Stimulated activated CD8-positive, alpha-beta memory T cell treated with anti-CD3 and anti-CD28 coated beads, Interleukin-7, amount 100 ng/mL, for 48 hours (primary cell): ENCODE measurements at regions not wholly inside any gene's neighbourhood (a gene's known extent, or its start where the extent isn't known, plus 50 kb on each side); places are given as distances from the start of the nearest gene placed in this dataset.
"Not testable (repeated sequence)": the region's sequence is repeated elsewhere in the genome, so short reads cannot be mapped to it uniquely, and the experiment has no call there.

Experiments used
- DNase-seq, 2 donors: peaks; one replicate each; pipeline ENCODE4 v3.0.0-alpha.2; 2020; ENCODE audit warnings: low read depth in 1 of 2; ENCODE audit errors: extremely low read depth in 1 of 2

DNA sequence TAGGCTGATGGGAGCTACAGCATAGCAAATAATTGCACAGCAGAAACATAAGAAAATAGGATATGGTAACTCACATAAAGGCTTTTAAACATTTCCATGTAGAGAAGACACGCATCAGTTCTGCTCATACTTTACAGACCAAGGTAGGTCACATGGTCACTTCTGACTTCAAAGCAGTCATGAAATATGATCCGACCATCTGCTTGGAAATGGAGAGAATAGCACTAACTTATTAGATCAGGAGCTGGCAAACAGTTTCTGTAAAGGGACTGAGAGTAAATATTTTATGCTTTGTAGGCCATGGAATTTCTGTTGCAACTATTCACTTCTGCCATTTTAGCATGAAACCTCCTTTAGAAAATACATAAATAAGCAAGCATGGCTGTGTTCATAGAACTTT lies 936.6 kb upstream of the FANCL start:
- no peak for DNase-seq

DNA sequence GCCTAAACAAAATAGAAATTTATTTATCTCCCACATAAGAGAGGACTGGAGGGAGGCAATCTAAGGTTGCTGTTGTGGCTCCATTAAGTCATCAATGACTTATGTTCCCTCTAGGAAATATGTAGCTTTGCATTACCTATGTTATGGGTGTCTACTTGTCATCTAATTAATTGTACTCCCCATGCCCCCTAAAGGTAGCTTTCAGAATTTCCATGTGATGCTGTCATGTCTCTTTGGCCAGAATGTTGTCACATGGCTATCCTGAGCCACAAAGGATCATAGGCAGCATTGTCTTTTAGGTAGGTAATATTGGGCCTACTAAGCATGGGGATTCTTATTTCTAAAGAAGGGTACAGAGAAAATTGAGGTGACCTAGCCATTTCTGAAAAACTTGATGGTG lies 935.6 kb upstream of the FANCL start:
- DNase-seq: no peak

GRCh38 chr2:59174536-59175243 lies 933.6 kb upstream of the FANCL start:
- DNase-seq: no peak

GRCh38 chr2:59173325-59173724 lies 932.2 kb upstream of the FANCL start:
- DNase-seq: no peak

DNA sequence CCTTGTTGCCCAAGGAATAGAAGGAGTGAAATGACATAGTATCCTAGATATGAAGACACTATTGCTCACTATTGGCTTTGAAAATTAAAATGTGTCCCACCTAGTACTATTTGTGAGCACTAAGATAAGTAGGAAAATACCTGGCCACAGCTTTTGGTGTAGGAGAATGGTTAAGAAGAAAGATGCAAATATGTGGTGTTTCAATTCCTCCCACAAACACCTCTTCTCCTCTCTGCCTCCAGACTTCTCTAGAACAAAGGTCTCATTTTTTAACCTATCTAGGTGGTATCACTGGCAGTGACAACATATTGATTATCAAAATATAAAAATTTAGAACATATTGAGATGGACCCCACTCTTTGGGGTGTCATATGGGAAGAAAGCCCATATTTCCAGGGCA lies 929.9 kb upstream of the FANCL start:
- no peak for DNase-seq

DNA sequence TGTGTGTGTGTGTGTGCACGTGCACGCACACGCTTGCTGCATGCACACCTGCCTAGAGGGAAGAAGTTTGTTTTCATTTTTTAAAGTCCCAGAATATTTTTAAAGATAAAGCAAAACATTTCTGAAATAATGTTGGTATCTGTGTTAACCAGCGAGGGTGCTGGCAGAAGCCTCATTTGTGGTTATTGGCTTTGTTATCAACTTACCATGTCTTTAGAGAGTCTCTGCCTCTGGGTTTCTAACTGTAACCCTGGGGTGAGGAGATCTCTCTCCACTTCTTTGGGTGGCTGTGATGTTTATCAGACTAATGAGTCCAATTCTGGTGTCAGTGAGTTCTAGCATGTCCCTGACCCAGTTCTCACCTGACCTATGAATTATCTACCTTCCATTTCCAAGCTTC lies 927.6 kb upstream of the FANCL start:
- no peak for DNase-seq

DNA sequence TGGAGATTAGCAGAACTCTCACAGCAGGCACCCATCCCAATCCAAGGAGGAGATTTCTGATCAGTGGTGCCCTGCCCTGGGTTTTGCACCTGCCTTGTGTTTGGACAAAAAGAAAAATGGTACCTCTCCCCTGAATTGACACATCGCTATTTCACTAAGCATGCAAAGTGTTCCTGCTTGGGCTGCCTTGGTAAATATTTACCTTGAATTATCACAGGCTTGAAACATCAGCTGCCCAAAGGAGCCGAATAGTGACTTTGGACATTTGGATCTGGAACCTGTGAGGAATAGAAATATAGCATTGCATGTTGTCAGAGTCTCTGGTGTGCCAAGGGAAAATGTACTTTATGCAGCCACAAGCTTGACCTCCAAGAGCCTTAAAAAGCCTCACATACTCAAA lies 926.4 kb upstream of the FANCL start:
- DNase-seq: no peak

- not testable (repeated sequence) for DNase-seq
Measured at GRCh38 chr2:59157908-59158307, 916.8 kb upstream of the FANCL start.

DNA sequence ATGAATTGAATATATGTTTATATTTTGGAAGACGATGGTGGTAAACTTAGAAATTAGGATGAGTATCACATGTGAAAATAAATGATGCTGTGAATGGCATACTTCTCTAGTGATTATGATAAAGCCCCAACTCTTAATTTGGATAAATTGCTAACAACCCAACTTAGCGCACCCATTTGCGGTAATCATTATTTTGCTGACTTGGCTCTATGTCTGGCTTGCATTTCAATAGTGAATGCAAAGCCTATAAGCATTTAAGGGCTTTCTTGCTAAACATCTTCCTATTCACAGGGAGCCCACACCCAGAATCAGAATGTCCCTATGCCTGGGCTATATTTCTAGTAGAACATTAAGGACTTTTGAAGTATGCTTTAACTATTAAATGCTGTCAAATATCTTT lies 910.7 kb upstream of the FANCL start:
- DNase-seq: no peak

- no peak for DNase-seq
Measured at GRCh38 chr2:59150217-59150849, 909.2 kb upstream of the FANCL start.

DNA sequence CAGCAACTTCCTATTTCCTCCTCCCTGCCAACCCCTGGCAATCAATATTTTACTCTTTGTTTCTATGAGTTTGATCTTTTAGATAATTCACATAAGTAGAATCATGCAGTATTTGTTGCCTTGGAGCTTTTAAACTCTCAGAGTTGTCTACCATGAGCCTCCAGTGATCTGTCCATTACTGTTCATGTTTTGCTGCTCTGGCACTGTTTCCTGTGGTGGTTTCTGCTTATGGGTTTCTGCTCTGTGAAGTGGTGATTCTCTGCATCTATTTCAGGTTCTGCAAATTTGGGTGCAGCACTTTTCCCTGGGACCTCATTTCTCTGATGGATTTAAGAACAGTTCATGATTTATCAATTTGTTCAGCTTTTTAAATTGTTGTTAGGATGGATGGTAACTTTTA lies 908.1 kb upstream of the FANCL start:
- no peak for DNase-seq

DNA sequence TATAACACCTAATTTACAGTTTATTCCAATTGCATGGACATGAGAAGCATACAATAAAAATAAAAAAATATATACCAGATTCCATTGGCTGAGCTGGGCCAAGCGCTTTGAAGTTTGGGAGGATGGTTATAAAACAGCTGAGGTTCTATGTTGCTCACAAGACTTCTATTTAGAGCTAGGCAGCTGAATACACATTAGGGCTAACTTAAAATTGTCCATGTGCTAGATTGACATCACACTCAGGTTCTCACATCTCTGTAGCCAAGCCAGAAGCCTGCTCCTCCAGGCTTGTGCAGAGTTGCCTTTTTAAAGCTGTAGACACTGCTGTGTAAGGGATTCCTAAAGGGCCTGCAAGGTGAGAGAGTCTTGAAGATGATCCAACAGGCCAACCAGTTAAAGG lies 871.1 kb upstream of the FANCL start:
- no peak for DNase-seq

- no peak for DNase-seq
Measured at GRCh38 chr2:59096973-59097372, 855.8 kb upstream of the FANCL start.

GRCh38 chr2:59093571-59093970 lies 852.4 kb upstream of the FANCL start:
- DNase-seq: no peak

DNA sequence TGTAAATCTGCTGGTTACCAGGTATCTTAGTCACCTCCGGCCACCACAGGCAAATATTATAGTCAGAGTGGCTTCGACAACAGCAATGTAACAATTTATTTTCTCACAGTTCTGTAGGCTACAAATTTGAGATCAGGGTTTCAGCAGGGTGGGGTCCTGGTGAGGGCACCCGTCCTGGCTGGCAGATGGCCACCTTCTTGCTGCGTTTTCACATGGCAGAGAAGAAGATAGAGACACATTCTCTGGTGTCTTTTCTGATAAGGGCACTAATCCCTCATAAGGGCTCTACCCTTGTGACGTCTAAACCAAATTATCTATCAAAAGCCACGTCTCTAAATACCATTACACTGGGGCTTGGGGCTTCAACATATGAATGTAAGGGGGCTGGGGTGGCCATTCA lies 843.2 kb upstream of the FANCL start:
- no peak for DNase-seq

DNA sequence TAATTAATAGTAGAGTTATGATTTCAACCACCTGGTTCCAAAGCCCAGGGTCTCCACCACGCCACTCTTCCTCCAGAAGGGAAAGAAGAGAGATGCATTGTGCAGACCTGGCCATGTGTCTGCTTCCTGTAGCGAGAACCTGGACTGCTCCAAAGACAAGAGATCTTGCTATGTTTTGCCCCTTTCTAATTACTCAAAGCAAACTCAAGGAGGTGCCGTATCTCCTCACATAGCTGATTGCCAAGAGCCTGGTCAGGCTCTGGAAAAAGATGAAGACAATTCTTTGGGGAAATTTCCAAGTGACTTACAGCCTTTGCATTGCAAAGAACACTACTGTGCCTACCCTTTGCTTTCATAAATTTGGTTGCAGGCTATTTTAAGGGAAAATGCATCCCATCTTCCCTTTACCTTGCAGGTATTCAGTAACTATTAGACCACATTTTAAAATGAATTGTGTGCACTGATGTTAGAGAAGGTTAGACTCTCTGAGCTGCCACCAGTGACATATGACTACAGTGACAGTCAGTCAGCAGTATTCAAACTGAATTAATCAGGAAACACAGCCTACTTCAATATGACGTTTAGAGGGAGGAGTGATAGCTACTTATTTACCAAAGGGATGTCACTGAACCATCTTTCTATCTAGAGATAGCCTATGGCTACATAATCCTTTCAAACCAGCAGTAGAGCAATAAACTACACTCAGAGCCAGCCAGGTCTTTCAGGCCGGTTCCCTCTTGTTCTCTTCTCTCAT lies 842.1 kb upstream of the FANCL start:
- DNase-seq: no peak

DNA sequence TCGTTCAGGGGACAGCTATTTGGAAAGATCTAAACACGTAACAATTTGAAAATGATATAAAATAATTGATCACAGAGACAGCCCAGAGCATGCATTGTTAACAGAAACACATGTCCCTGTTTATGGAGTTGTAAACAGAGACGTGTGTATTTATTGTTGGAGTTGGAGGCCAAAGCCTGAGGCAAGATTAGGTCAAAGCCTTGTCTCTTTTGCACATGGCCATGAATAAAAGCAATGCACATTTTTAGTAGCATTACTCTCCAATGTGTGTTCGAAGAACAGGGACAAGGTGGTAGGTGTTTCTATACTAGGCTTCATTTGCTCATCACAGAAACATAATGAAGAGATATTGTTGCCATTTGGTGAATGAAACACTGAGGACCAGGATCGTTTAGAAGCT lies 841.5 kb upstream of the FANCL start:
- no peak for DNase-seq

DNA sequence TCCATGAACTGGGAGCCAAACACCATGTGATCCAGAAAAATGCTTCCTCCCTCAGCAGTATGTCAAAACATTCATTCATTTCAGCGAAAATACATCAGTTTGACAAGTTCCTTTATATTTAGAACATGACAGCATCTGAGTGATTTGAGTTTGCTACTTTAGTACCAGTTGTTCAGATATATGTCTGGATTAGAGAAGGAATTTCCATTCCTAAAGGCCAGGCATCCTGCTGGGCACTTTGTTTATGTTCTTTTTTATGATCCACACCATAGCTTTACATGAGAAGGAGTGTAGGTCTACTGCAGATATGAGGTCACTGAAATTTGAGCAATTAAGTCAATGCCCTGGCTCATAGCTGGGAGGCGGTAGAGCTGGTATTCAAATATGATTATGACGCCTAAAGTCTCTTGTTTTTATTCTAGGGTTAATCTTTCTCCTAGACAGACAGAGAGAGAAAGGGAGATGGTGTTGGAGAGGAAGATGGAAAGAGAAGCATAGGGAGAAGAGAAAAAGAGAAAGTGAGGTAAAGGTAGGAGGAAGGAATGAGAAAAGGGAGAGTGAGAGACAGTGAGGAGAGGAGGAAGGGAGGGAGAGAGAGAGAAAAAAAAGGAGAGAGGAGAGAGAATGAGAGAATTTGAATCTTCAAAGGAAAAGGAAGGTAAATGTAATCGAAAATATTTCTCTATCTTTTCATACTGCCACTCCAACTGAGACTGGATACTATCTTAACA lies 839.5 kb upstream of the FANCL start:
- DNase-seq: no peak

DNA sequence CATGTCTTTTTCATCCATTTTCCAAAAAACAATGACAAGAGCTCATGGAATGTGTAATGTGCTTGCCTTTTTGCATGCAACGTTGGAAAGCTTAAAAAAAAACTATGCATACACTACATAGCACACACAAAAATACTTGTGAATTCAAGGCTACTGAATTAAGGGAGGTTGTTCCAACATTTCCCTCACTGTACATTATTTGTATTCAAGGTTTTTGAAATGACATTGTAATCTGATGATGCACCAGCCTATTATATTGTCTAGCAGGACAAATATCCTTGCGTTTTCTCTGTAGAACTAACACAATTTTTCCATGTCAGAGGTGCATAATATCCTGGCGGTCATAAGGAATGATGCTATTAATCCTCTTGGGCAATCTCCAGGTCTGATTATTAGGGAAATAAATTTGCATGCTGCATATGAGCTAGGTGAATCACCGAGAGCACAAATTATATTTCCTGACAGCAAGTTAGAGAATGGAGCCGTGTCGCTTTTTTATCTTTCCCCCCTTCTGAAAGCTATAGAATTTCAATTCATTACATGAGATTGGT lies 836.9 kb upstream of the FANCL start:
- no peak for DNase-seq

GRCh38 chr2:59077026-59077725 lies 836.1 kb upstream of the FANCL start:
- DNase-seq: no peak
